Keratinocyte (primary cell): ENCODE measurements at regions not wholly inside any gene's neighbourhood (a gene's known extent, or its start where the extent isn't known, plus 50 kb on each side); places are given as distances from the start of the nearest gene placed in this dataset.

Experiments
- EZH2 ChIP-seq: IDR thresholded peaks from one replicate; pipeline ENCODE4 v1.6.1; 2012; ENCODE audit warnings: inconsistent platforms, mild to moderate bottlenecking, low read length, moderate library complexity
- TF ChIP-seq, protein P1 (sequence below), 3 experiments: IDR thresholded peaks in 1 of 3; conservative IDR thresholded peaks in 1 of 3; optimal IDR thresholded peaks in 1 of 3; 2 replicates in 2 of 3; 3 replicates in 1 of 3; pipeline versions ENCODE3 to v1.5.1; 2011; ENCODE audit warnings: low read length in 3 of 3, mild to moderate bottlenecking in 3 of 3, moderate library complexity in 2 of 3, control low read depth in 1 of 3, inconsistent platforms in 1 of 3; ENCODE audit not compliant: insufficient read depth in 2 of 3; ENCODE audit errors: extremely low read depth in 1 of 3

DNA sequence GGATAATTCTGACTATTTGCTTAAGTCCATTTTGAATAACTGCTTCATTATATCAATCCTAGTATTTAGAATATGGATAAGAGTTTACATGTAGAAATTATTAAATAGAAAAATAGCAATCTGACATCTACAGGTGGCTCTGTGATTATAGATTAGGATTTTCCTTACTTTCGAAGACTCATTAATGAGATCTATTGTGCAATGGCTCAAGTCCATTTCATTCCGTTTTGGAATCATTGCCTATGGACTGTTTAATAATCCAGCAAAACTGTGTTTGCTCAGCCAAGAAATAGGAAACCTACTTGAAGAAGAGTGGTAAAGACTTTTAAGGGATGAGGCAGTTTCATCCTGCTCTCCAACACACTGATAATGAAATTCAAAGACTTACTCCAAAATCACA lies 67.8 kb upstream of the SSTR1 start:
- TF ChIP-seq, protein P1, sequence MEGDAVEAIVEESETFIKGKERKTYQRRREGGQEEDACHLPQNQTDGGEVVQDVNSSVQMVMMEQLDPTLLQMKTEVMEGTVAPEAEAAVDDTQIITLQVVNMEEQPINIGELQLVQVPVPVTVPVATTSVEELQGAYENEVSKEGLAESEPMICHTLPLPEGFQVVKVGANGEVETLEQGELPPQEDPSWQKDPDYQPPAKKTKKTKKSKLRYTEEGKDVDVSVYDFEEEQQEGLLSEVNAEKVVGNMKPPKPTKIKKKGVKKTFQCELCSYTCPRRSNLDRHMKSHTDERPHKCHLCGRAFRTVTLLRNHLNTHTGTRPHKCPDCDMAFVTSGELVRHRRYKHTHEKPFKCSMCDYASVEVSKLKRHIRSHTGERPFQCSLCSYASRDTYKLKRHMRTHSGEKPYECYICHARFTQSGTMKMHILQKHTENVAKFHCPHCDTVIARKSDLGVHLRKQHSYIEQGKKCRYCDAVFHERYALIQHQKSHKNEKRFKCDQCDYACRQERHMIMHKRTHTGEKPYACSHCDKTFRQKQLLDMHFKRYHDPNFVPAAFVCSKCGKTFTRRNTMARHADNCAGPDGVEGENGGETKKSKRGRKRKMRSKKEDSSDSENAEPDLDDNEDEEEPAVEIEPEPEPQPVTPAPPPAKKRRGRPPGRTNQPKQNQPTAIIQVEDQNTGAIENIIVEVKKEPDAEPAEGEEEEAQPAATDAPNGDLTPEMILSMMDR (optimal IDR thresholded peaks at IDR 0.05 in 1 of 3, IDR thresholded peaks at IDR 0.05 in 1 of 3, conservative IDR thresholded peaks at IDR 0.05 in 1 of 3; ENCODE audit: extremely low read depth in 1 of 3, insufficient read depth in 2 of 3, low read length in 3 of 3): no peak
- TF ChIP-seq EZH2: no peak
